Smooth muscle cell (in vitro differentiated cells): ENCODE measurements at regions not wholly inside any gene's neighbourhood (a gene's known extent, or its start where the extent isn't known, plus 50 kb on each side); places are given as distances from the start of the nearest gene placed in this dataset.

Experiments
- DNase-seq: peaks from one replicate; lab custom pipeline; 2025; ENCODE audit not compliant: unreplicated experiment; lab: John Stamatoyannopoulos, UW
- H2AFZ ChIP-seq: fragments of 200-600 bp; sonication (generic); 2 replicates; pipeline ENCODE4 v1.6.0; 2016; ENCODE audit warnings: antibody characterized with exemption, low read depth, mild to moderate bottlenecking
- H3F3A ChIP-seq: fragments of 200-600 bp; sonication (generic); 2 replicates; pipeline ENCODE4 v1.6.0; 2017; ENCODE audit warnings: antibody characterized with exemption, low read depth
- H3K27ac ChIP-seq: fragments of 200-600 bp; sonication (generic); 2 replicates; pipeline ENCODE4 v1.5.1; 2016; ENCODE audit warnings: low read depth, mild to moderate bottlenecking
- H3K27me3 ChIP-seq: fragments of 200-600 bp; sonication (generic); 2 replicates; pipeline ENCODE4 v1.6.1; 2016; ENCODE audit warnings: low read depth, mild to moderate bottlenecking
- H3K36me3 ChIP-seq: fragments of 200-600 bp; sonication (generic); 2 replicates; pipeline ENCODE4 v1.5.1; 2016; ENCODE audit warnings: low read depth
- H3K4me1 ChIP-seq: fragments of 200-600 bp; sonication (generic); 2 replicates; pipeline ENCODE4 v1.5.1; 2016; ENCODE audit warnings: low read depth
- H3K4me2 ChIP-seq: fragments of 200-600 bp; sonication (generic); 2 replicates; pipeline ENCODE4 v1.6.0; 2016; ENCODE audit warnings: mild to moderate bottlenecking
- H3K4me3 ChIP-seq: fragments of 200-600 bp; sonication (generic); 2 replicates; pipeline ENCODE4 v1.5.1; 2016; ENCODE audit warnings: mild to moderate bottlenecking
- H3K79me2 ChIP-seq: fragments of 200-600 bp; sonication (generic); 2 replicates; pipeline ENCODE4 v1.6.0; 2016; ENCODE audit warnings: low read depth, mild to moderate bottlenecking
- H3K9ac ChIP-seq: fragments of 200-600 bp; sonication (generic); 2 replicates; pipeline ENCODE4 v1.6.0; 2016; ENCODE audit warnings: low read depth
- H3K9me3 ChIP-seq: fragments of 200-600 bp; sonication (generic); replicated peaks from 2 replicates; pipeline ENCODE4 v1.5.1; 2016; ENCODE audit warnings: low read depth
- H4K20me1 ChIP-seq: fragments of 200-600 bp; sonication (generic); 2 replicates; pipeline ENCODE4 v1.6.0; 2016; ENCODE audit warnings: low read depth
- CTCF ChIP-seq: fragments of 200-600 bp; sonication (generic); IDR thresholded peaks from 2 replicates; pipeline ENCODE4 v1.5.1; 2017; ENCODE audit warnings: borderline replicate concordance, mild to moderate bottlenecking, antibody characterized with exemption; ENCODE audit not compliant: insufficient read depth, poor library complexity, severe bottlenecking
- whole genome bisulfite sequencing: methylation state at CpG from one replicate; pipeline ENCODE4 v1.1.7; 2016; ENCODE audit warnings: low lambda C conversion rate; 5-methylcytosine and 5-hydroxymethylcytosine counted together

- no peaks in the 10 kb centered on the region for H4K20me1 ChIP-seq
- H3K27ac ChIP-seq: no peak overlapping the region
- H3K9ac ChIP-seq: no peak overlapping the region
- no peaks in the 10 kb centered on the region for H3F3A ChIP-seq
- H3K4me1 ChIP-seq: peaks cover 15% of the 10 kb centered on the region
- peak overlapping the region; percentile 24 for H2AFZ ChIP-seq
- WGBS: 22% methylated on average over 3 of the region's 3 CpGs
- no peak for DNase-seq
- H3K9me3 ChIP-seq: no peaks in the 10 kb centered on the region
- no peaks in the 10 kb centered on the region for H3K79me2 ChIP-seq
- H3K27me3 ChIP-seq: no peaks in the 10 kb centered on the region
- H3K4me3 ChIP-seq: no peak overlapping the region
- TF ChIP-seq CTCF: no peak
- no peak overlapping the region for H3K4me2 ChIP-seq
- no peaks in the 10 kb centered on the region for H3K36me3 ChIP-seq
These were observed 577.2 kb upstream of the MIR17HG start for GRCh38 chr13:90770334-90770733.

GRCh38 chr13:90773681-90774080 lies 573.8 kb upstream of the MIR17HG start:
- H3K9ac ChIP-seq: no peak overlapping the region
- H4K20me1 ChIP-seq: no peaks in the 10 kb centered on the region
- H3K4me1 ChIP-seq: peaks cover 15% of the 10 kb centered on the region
- no peaks in the 10 kb centered on the region for H3K9me3 ChIP-seq
- TF ChIP-seq CTCF: no peak
- H3F3A ChIP-seq: no peaks in the 10 kb centered on the region
- no peak overlapping the region for H3K4me3 ChIP-seq
- H3K27ac ChIP-seq: no peak overlapping the region
- no peak for DNase-seq
- no peaks in the 10 kb centered on the region for H3K27me3 ChIP-seq
- H2AFZ ChIP-seq: no peak overlapping the region
- no peaks in the 10 kb centered on the region for H3K79me2 ChIP-seq
- H3K36me3 ChIP-seq: no peaks in the 10 kb centered on the region
- no peak overlapping the region for H3K4me2 ChIP-seq

GRCh38 chr13:90776051-90776748 lies 571.3 kb upstream of the MIR17HG start:
- 95% methylated on average over 7 of the region's 7 CpGs for WGBS

More at GRCh38 chr13:90776051-90776748, 571.3 kb upstream of the MIR17HG start:
- no peak for DNase-seq
- Histone ChIP-seq H3K79me2 (no peaks in the 10 kb centered on the region), H3K4me1 (peaks cover 10% of the 10 kb centered on the region), H4K20me1 (no peaks in the 10 kb centered on the region), H3K27me3 (no peaks in the 10 kb centered on the region), H3K9ac (no peak overlapping the region), H3K27ac (no peak overlapping the region), H3K9me3 (no peaks in the 10 kb centered on the region), H3F3A (no peaks in the 10 kb centered on the region), H3K4me2 (no peak overlapping the region), H3K4me3 (no peak overlapping the region), H3K36me3 (no peaks in the 10 kb centered on the region), H2AFZ (no peak overlapping the region)
- TF ChIP-seq CTCF: no peak
